Fibroblast of skin of right quadriceps (primary cell): ENCODE measurements at regions not wholly inside any gene's neighbourhood (a gene's known extent, or its start where the extent isn't known, plus 50 kb on each side); places are given as distances from the start of the nearest gene placed in this dataset.

ENCODE experiments used
- DNase-seq: peaks from one replicate; pipeline ENCODE4 v3.0.0-alpha.2; 2013

DNA sequence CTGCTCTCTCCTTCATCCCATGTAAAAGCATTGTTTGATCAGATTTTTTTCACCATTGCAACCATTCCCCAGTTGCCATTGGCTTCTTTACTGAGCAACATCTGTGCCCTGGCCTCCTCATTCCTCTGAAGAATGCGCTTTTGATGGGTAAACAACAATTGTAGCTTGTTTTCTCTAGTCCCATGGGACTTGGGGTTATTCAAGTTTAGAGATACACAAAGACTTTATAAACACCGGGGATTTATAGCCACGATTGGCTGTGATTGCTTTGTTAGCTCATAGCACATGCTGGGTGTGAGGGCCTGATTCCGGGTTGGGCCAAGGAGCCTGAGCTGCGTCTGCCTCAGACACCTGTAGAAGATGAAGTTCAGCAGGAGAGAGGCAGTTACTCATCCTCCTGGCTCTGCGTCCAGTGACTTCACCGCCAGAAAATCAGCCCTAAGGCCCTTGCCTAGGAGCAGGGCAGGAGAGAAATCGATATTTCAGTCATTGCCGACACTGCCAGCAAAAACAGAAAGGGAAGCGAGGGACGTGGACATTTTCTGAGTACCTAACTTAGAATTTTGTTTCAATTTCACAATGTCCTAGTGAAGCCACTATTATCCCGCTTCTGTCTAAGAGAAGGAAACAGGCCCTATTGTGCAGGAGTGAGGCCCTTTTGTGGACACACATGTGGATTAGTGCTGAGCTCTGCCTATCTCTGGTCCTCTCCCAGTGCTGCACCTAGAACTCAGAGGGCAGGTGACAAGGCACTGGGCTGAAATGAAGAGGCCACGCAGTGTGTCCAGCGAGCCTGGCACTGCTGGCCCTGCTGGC is 159.8 kb upstream of the USP24 start:
- no peak for DNase-seq

DNA sequence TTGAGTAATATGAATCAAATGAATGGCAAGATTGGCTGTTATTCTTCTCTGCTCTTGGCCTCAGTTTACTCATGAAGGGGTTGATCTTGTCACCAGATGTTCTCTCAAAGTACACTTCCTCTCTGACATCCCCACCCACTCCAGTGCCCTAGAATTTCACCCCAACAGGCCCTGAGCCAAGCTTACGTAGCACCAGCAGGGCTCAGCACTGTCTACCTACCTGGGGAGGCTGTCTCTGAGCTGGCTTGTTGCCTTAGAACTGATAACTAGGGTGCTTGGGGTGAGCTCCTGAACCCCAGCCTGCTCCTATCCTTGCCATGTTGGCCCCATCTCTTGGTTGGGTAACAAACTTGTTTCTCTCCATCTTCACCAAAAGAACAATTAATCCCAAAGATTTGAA is 159.1 kb upstream of the USP24 start:
- DNase-seq, result no peak

DNA sequence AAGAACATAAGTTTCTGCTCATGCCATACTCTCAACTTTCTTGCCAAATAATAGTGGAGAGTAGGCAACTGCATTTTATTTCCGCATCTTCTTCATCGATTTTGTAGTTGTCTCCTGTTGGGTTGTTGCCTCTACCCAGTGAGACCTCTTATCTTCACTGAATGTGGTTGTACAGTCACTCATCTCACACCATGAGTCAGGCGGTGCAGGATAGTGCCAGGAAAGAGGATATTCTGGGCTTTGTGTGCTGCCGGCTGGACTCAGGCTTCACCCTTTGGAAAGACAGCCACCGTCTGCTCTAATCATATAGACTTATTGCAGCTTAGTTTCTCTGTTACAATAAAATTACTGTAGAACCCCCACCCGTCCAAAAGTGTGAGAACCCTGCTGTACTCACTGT is 154.3 kb upstream of the USP24 start:
- DNase-seq, result no peak

DNA sequence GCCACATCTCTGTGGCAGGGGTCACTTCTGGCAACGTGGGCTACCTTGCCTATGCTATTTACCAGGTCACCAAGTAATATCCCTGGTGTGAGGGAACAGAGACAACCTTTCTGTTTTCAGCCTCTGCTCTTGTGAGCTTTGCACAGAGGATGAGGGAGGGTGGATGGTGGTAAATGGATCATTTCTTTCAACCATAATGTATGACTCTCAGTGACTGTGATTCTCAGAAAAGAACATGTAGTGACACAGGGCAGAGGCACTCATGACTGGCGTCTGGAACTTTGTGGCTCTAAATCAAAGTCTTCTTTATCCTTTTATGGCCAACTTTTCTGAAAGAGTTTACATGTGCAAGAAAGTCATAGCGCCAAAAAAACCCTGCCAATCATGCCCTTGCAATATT is 153.5 kb upstream of the USP24 start:
- no peak for DNase-seq

DNA sequence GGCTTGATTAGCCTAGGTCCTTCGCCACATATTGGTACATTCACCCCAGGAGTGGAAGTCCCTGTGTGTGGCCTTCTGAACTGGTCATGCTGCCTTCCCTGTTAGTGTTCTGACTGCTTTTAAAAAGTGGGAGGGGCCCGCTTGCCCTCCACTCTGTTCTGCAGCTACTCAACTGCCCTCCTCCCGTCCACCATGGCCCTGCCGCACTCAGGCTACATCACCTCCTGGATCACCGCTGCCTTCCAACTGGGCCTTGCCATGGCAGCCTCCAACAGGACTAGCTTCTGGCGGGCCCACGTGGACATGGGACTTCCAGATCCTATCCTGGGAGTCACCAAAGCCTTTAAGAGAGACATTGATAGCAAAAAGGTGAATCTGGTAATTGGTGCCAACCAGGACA is 152.1 kb upstream of the USP24 start:
- DNase-seq, result no peak

DNA sequence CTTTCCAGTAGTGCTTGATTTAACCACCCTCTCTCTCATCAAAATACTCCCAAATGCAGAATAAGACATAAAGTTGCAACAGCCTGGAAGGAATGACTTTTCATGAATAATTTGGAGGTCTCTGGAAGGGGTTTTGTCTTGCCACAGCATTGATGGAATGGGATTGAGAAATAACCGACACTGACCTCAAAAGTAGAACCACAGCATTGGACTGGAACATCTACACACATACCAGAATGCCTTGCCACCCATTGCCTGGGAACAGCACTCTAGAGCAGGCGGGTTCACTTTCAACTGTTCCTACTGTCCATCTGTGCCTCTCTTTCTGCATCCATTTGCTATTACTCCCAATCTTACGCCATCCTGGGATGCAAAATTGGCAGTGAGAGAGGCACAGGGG is 149.1 kb upstream of the USP24 start:
- DNase-seq, result no peak

DNA sequence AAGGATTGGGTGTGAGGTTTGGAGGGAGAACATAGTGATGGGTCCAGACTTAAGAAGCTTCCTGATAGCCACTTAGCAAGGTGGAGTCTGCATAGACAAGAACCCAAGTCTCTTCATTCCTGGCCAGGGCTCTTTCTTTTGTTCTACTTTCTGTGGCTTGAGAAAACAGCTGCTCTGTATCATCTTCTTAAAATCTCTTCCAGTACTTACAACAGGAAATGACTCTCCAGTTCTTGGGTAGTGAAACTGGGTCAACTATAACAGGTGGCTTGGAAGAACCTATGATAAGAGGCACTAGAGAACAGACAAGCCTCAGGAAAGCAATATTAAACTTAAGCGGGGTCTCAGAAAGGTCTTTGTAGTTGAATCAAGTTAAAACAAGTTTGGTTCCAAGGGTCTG is 148.1 kb upstream of the USP24 start:
- DNase-seq, result peak; percentile 26

DNA sequence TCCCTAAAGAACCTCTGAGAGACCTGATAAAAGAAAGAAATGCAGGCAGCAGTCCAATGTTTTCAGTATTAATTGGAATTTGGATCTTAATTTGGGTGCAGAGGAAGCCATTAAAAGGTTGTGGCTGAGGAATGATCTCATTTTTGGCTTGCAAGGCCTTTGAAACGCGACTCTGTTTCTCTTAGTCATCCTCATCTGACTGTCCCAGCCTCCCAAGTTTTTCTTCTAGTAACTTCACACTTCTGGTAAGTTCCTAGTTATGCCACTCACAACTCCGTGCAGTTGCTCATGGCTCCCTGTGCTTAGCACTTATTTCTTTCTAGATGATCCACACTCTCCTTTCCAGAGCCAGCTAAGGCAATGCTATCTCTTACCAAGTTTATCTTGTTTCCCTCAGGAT is 147.4 kb upstream of the USP24 start:
- peak; percentile 78 for DNase-seq

DNA sequence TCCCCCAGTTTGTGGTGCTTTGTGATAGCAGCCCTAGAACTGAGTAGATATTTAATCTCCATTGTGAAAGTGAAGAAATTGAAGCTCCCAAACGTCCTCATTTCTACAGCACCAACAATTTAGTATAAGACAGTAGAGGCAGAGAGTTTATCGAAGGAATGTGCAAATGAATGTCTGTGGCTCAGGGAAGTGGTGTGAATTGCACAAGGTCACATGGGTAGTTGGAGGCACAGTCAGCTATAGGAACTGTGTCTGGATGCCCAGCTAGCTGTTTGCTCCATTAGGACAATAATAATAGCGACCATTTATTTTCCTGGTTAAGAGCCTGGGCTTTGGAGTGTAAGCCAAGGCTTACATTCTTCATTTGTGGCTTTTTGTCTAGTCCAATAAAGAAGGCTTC is 144.4 kb upstream of the USP24 start:
- no peak for DNase-seq

DNA sequence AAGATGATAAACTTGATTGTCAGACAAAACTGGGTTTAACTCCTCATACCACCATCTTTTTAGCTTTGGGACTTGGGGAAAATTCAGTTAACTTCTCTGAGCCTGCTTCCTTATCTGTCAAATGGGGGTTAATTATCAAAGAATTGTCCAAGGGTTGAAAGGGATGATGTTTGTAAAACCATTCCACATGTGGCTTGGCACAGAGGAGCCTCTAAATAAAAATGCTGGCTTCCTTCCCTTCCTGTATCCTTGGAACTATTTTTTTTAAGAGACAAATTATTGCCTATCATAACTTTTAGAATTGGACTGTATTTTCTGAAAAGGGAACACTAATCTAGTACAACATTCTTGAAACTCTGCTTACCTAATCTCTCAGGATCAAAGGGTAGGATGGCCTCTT is 143.4 kb upstream of the USP24 start:
- DNase-seq, result no peak

DNA sequence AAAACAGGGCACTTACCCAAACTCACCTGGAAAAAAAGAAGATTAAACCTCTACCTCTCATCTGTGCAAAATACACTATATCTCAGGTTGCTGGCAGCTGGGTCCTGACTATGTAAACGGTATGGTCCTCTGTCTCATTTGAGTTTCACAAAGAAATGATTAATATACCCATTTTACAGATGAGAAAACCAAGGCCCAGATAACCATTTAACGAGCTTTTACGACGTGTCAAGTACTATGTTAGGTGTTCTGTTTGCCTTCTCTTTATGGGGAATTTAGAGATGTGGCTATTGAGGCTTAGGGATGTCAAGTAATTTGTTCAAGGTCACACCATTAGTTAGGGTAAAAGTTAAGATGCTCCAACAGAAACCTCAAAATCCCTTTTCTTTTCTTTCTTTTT is 140.4 kb upstream of the USP24 start:
- DNase-seq, result no peak

DNA sequence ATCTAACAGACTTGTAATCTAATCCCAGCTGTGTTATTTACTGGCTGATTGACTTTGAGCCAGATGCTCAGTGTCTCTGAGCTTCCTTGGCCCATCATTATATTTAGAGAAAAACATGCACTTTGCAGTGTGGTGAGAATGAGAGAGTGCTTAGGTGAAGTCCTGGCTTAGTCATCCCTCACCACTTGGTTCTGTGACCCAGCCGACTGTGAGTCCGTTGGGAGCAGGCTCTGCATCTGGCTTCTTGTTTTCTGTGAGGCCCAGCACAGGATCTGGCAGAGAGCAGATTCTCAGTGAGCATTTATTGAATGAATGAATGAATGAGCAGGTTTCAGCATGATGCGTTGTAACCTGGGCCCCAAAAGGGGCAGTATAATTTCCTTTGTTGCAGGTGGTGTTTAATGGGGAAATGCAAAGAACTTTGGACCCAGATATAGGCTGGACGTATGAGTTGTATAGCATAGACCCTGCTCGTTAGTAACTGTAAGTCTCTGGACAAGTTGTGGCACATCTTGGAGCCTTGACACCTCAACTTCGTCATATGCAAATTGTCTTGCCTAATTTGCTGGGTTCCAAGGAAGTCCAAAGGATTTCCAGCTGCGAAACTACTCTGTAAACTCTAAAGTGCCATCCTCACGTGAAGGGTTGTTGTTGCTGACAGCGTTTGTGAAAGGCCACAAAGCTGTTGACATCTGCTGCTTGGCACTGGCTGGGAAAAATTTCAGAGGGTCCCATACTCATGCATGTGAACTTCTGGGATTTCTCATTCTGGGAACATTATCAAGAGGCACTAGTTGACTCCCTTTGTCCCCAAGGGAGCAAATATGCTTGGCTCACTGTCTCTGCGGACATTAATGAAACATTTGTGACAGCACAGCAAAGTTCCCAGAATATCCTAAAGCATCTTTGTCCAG is 138.8 kb upstream of the USP24 start:
- DNase-seq, result no peak

DNA sequence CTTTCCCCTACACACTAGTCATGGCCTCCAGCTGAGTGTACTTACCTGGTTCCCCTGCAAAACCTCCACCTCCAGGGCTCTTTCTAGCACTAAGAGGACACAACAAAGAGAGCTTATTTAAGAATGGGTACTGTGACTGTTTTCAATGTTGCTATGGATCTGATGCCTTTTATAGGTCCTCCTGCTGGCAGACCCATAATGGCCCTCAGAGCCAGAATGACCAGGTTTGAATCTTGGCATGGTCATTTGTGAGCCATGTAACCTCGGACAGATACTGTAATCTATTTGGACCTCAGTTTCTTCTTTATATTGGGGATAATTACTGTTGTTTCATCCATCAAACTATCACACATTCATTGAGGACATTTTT is 137.6 kb upstream of the USP24 start:
- no peak for DNase-seq

DNA sequence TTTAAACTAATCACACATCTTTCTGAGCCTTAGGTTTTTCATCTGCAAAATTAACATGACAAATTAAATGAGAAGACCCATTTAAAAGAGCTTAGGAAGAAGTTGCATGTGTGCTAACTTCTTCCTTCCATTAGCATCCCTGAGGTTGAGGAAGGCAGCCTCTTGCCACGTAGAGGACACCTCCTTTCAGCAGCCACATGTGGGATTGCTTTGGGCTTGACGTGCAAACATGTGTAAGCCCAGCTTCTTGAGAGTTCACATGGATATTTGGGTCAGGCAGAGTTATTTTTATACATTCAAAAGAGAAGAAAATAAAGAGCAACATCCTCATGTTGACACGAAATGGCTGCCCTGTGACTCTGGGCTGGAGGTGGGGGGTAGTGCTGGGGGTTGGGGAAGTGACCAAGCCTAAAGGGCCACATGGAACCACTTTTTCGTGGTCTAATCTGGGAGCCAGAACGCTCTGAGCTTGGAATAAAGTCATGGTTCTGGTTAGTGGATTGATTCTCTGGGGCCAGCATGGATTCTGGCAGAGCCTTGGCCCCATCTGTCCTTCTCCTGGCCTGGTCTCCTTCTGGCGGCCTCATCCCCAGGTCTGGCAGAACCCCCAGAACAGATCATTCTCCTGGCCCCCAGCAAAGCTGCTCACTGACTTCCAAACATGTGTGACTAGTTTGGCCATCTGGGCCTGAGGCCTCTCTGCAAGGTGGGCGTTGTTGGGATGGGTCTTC is 137.1 kb upstream of the USP24 start:
- no peak for DNase-seq

DNA sequence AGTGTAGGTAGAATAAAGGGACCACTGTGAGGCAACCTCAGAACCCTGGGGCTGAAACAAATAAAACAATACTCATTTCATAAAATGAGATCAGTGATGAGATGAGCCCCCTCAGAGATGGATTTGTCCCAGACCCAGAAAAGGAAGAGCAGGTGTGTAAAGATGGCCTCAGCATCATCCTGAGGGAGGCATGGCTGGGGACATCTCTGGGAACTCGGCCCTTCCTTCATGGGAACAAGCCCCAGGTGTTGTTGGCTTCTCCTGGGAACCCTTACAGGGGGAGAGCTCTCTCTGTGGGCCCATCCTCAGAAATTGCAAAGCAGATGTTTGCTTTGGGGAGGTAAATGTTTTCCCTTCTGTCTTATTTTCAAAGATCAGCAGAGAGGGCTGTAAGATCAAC is 133.2 kb upstream of the USP24 start:
- DNase-seq, result no peak

DNA sequence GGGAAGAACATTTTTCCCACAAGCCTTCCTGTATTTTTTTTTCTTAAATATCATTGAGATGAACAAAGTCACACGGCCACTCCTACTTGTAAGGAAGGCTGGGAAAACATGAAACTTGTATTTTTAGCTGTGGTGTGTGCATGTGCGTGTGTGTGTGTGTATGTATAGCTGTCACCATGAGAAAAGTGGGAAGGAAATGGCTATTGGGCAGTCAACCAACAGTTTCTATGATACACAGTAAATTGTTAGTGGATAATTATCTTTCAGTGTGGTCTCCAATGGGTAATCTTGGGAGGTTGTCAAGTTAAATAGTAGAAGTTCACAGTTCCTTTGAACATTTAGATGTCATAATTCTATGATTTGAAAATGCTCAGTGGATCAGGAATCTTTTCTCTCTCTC is 132.7 kb upstream of the USP24 start:
- DNase-seq, result no peak

DNA sequence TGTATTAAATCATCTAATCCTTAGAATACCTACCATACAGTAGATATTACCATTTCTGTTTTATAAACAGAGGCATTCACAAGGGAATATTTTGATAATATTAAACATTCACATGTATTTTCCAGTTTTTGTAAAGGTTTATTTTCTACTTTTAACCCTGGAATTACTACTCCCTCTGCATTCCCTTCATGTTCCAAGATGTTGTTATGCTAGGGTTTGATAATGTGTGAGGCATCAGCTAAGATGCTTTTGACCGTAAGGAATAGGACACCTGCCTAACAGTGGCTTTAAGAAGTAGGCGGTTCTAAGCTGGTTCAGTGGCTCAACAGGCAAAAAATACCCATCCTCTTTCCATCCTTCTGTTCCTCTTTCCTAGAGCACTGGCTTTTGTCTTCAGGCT is 131.9 kb upstream of the USP24 start:
- DNase-seq, result no peak

DNA sequence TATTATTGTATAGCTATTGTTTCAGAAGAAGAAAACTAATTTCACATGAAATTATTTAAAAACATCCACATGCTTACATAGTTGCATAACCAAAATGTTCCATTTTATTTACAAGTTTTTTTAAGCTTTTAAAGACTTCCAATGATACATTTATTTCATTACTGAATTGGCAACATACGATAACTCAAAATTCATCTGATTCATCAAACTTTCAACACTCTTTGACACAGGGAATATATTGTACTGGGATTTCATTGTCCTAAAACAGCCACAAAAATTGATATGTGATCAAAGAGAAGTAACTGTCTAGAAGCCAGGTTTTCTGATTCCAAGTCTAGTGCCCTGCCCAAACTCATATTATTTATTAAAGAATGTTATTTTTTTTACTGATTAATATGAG is 131.4 kb upstream of the USP24 start:
- DNase-seq, result no peak

DNA sequence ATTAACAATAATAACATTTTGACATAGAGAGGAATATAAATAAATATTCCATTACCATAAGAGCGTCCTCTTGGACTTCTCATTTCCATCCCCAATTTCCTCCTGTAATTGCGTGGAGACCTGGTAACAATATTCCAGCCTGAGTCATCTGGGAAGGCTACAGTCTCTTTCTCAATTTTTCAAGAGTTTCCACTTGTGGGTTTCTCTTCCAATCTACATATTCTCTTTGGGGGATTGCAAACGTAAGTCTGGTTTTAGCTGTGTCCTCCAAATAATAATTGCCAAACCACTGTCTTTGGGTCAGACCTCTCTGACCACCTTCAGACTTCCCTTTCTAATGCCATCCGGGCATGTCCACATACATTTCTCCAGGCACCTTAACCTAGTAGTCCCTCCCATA is 124.5 kb upstream of the USP24 start:
- no peak for DNase-seq

DNA sequence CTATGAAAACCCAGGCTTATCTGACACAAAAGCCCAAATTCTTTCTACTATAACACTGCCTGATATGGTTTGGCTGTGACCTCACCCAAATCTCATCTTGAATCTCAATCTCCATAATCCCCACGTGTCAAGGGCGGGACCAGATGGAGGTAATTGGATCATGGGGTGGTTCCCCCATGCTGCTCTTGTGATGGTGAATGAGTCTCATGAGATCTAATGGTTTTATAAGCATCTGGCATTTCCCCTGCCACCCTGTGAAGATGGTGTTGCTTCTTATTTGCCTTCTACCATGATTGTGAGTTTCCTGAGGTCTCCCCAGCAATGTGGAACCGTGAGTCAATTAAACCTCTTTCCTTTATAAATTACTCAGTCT is 123.3 kb upstream of the USP24 start:
- no peak for DNase-seq

DNA sequence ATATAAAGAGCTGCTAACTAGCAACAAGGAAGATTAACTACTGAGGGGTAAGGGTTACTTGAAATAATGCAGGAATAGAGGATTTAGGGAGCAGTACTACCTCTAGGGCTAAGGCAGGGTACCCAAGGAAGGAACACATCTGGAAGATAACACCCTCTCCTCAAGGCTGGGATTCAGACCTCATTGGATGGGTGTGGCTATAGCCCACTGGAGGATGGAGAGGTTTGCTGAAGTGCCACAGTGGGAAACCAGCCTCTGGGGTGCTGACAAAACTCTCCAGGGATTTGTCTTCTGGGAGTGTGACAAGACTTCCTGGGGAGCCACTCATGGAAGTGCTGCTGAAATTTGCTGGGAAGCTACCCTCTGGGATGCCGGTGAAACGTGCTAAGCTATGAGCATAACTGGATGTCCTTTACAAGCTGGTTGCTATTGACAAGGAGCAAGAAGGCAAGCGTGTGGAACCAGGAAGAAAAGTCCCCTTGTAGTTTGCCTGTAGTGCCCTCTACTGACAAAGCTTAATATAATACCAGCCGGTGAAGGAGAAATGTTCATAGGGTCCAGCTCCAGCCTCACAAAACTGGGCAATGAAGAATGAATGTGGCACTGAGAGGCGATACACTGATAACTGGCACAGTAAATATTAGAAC is 122.8 kb upstream of the USP24 start:
- DNase-seq, result peak; percentile 59

DNA sequence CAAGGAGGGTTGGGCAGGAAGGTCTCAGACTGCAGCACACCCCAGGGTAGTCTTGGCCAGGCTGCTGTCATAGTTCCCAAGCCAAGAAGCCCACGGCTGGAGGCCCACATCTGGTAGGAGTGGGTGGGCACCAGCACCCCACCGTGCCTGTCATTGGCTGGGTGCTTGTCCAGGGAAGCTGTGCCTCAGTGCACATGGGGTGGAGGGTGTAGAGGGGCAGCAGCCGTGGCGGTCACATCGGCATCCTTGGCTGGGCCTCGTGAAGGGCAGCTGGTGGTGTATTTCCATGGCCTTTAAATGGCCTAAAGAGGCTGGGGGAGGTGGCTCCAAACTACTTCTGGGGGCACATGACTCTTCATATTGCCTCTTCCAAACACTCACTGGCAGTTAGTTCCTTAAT is 119.6 kb upstream of the USP24 start:
- no peak for DNase-seq

DNA sequence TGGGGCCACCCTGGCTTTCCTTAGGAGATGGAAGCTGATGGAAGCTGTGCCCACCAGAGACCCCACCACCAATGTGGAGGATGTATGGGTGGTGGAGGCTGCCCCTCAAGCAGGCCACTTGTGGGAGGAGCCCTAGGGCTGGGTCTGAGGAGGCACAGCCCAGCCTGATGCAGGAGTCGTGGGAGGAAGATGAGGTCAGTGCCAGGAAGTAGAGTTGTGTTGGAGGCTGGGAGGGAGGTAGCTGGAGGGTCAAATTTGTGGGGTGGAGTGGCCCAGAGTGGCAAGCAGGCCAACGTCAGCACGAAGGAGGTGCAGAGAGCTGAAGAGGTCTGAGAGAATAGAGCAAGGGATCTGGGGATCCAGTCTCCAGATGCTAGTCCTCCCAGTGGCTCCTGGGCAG is 119.0 kb upstream of the USP24 start:
- DNase-seq, result no peak
